ENCODE measurements at regions not wholly inside any gene's neighbourhood (a gene's known extent, or its start where the extent isn't known, plus 50 kb on each side); places are given as distances from the start of the nearest gene placed in this dataset.
A peak's percentile ranks its signal among the peaks of the same experiment; 100 is the strongest.

DNA sequence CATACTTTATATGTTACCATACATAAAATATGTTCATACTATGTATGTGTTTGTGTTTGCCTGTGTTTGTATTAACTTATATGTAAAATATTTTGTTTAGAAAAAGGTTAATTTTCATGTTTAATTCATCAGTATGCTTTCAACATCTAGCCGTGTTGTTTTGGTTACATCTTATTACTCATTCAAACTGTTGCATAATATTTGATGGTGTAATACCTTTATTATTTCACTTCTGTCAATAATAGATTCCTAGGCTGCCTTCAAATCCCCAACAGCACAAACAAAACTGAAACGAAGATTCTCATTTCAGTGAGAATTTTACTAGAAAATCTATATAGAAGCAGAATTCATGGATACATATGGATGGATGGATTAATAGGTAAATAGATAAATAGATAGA lies 462.3 kb upstream of the ADGRL3 start:
- TF ChIP-seq STAT1 (IDR thresholded peaks at IDR 0.05; ENCODE audit: unreplicated experiment) (no peak), ETS1 (IDR thresholded peaks at IDR 0.05) (no peak), CREB1 (CRISPR knock-in tag; IDR thresholded peaks at IDR 0.05; ENCODE audit: low read depth) (no peak), ZNF331 (CRISPR knock-in tag; IDR thresholded peaks at IDR 0.05; ENCODE audit: low read depth) (no peak)
- H3K9me3 Mint-ChIP-seq, result no peaks in the 10 kb centered on the region
- Histone ChIP-seq H3K9me2 (ENCODE audit: insufficient read depth) (no peaks in the 10 kb centered on the region), H3K4me3 (no peak overlapping the region), H3K27ac (ENCODE audit: low read depth) (no peak overlapping the region), H3F3A (replicated peaks; ENCODE audit: low read depth) (no peaks in the 10 kb centered on the region), H3K27me3 (ENCODE audit: insufficient read depth) (no peaks in the 10 kb centered on the region), H2AFZ (no peak overlapping the region), H3K36me3 (ENCODE audit: insufficient read depth) (no peaks in the 10 kb centered on the region), H4K20me1 (replicated peaks; ENCODE audit: insufficient read depth) (no peaks in the 10 kb centered on the region), H3K79me2 (replicated peaks; ENCODE audit: insufficient read depth) (no peaks in the 10 kb centered on the region), H3K4me1 (ENCODE audit: insufficient read depth) (no peaks in the 10 kb centered on the region), H3K4me2 (no peak overlapping the region)
- no peaks in the 10 kb centered on the region for H3K36me3 Mint-ChIP-seq (ENCODE audit: low read depth)
- H3K4me1 Mint-ChIP-seq, result no peaks in the 10 kb centered on the region
- DNase-seq (ENCODE audit: low spot score), result no peak
- no peak for ATAC-seq
- no peak overlapping the region for H3K4me3 Mint-ChIP-seq
- H3K27me3 Mint-ChIP-seq (ENCODE audit: insufficient read depth, low read depth, poor library complexity), result no peaks in the 10 kb centered on the region
- no peak overlapping the region for H3K27ac Mint-ChIP-seq

- H3K36me3 ChIP-seq (ENCODE audit: insufficient read depth), result no peaks in the 10 kb centered on the region
- H3K36me3 Mint-ChIP-seq (ENCODE audit: low read depth), result no peaks in the 10 kb centered on the region
- H3K27me3 Mint-ChIP-seq (ENCODE audit: insufficient read depth, low read depth, poor library complexity), result no peaks in the 10 kb centered on the region
- no peaks in the 10 kb centered on the region for H3K27me3 ChIP-seq (ENCODE audit: insufficient read depth)
- no peaks in the 10 kb centered on the region for H3K4me1 ChIP-seq (ENCODE audit: insufficient read depth)
- no peak overlapping the region for H3K4me2 ChIP-seq
- H3K79me2 ChIP-seq (replicated peaks; ENCODE audit: insufficient read depth), result no peaks in the 10 kb centered on the region
- no peaks in the 10 kb centered on the region for H4K20me1 ChIP-seq (replicated peaks; ENCODE audit: insufficient read depth)
- no peaks in the 10 kb centered on the region for H3K9me3 Mint-ChIP-seq
- H2AFZ ChIP-seq, result peak overlapping the region; percentile 34; the same call in 1 of the 2 replicates
- H3K27ac Mint-ChIP-seq, result no peak overlapping the region
- no peak overlapping the region for H3K4me3 ChIP-seq
- H3K27ac ChIP-seq (ENCODE audit: low read depth), result no peak overlapping the region
- no peaks in the 10 kb centered on the region; the same call in 2 of the 3 replicates for H3K4me1 Mint-ChIP-seq
- H3K9me2 ChIP-seq (ENCODE audit: insufficient read depth), result no peaks in the 10 kb centered on the region
- H3F3A ChIP-seq (replicated peaks; ENCODE audit: low read depth), result no peaks in the 10 kb centered on the region
- DNase-seq (ENCODE audit: low spot score) (no peak), ATAC-seq (no peak)
- H3K4me3 Mint-ChIP-seq, result no peak overlapping the region
- TF ChIP-seq REST (IDR thresholded peaks at IDR 0.05; ENCODE audit: unreplicated experiment), result no peak
- TF ChIP-seq EZH2 (IDR thresholded peaks at IDR 0.05; ENCODE audit: low read depth, unreplicated experiment), result no peak
- no peak for TF ChIP-seq CTCF (conservative IDR thresholded peaks at IDR 0.05; ENCODE audit: low read depth in 2 of 2)
- TF ChIP-seq EZH2phosphoT487 (IDR thresholded peaks at IDR 0.05; ENCODE audit: unreplicated experiment), result no peak
- TF ChIP-seq CREB1 (CRISPR knock-in tag; IDR thresholded peaks at IDR 0.05; ENCODE audit: low read depth), result no peak
- no peak for TF ChIP-seq NANOG (IDR thresholded peaks at IDR 0.05; ENCODE audit: borderline replicate concordance)
- no peak for TF ChIP-seq POLR2AphosphoS5 (IDR thresholded peaks at IDR 0.05; ENCODE audit: low read depth)
- no peak for TF ChIP-seq JUNB (IDR thresholded peaks at IDR 0.05; ENCODE audit: unreplicated experiment)
Observed at GRCh38 chr4:60743654-60744053, 456.5 kb upstream of the ADGRL3 start.
